B cell (primary cell): ENCODE measurements at regions not wholly inside any gene's neighbourhood (a gene's known extent, or its start where the extent isn't known, plus 50 kb on each side); places are given as distances from the start of the nearest gene placed in this dataset.

Source experiments
- ATAC-seq: fragments of 200-7000 bp; cut with Tn5 transposase; one replicate; pipeline ENCODE4 v1.10.0; 2021; ENCODE audit warnings: low read depth, mild to moderate bottlenecking, moderate number of reproducible peaks, moderate library complexity
- CTCF ChIA-PET: fragments of 350-600 bp; sonication (Branson Sonifier 250); formaldehyde crosslinking; loops from one replicate; lab custom pipeline; 2021; ENCODE audit warnings: antibody characterized with exemption, inconsistent platforms; lab: Charles Lee
- POLR2A ChIA-PET: fragments of 350-600 bp; sonication (Branson Sonifier 250); formaldehyde crosslinking; loops from one replicate; lab custom pipeline; 2021; ENCODE audit warnings: antibody characterized with exemption; lab: Charles Lee
- DNase-seq: peaks from one replicate; pipeline ENCODE4 v3.0.0; 2013
- H2AFZ ChIP-seq: 2 replicates; pipeline ENCODE4 v1.6.1; 2012; ENCODE audit warnings: mild to moderate bottlenecking, low read depth, low read length; ENCODE audit not compliant: insufficient read depth, poor library complexity, severe bottlenecking
- H3K27ac ChIP-seq, 2 donors: 1 replicate in 1 of 2; 2 replicates in 1 of 2; pipeline ENCODE4 v1.5.1; 2012 to 2013; ENCODE audit warnings: low read length in 2 of 2, mild to moderate bottlenecking in 2 of 2, moderate library complexity in 1 of 2
- H3K27me3 ChIP-seq, 4 experiments: fragments of 200-600 bp in 1 of 4; sonication (generic) in 1 of 4; replicated peaks in 1 of 4; 1 replicate in 2 of 4; 2 replicates in 2 of 4; pipeline versions ENCODE4 v1.6.1 to v1.7.0; 2013 to 2016; ENCODE audit warnings: low read length in 3 of 4, mild to moderate bottlenecking in 2 of 4, mixed read lengths in 1 of 4, moderate library complexity in 1 of 4; ENCODE audit not compliant: insufficient read depth in 4 of 4, control insufficient read depth in 3 of 4; ENCODE audit errors: control extremely low read depth in 1 of 4
- H3K36me3 ChIP-seq, 2 experiments: replicated peaks in 1 of 2; 1 replicate in 1 of 2; 2 replicates in 1 of 2; pipeline versions ENCODE4 v1.6.1 to v1.7.1; 2013; ENCODE audit warnings: low read length in 1 of 2; ENCODE audit not compliant: insufficient read depth in 2 of 2, control insufficient read depth in 1 of 2; ENCODE audit errors: control extremely low read depth in 1 of 2, extremely low read depth in 1 of 2
- H3K4me1 ChIP-seq, 2 donors: fragments of 200-600 bp in 1 of 2; sonication (generic) in 1 of 2; 1 replicate in 1 of 2; 2 replicates in 1 of 2; pipeline versions ENCODE4 v1.5.1 to v1.6.1; 2013 to 2017; ENCODE audit warnings: low read length in 2 of 2; ENCODE audit not compliant: control insufficient read depth in 2 of 2, insufficient read depth in 2 of 2
- H3K4me2 ChIP-seq: replicated peaks from 2 replicates; pipeline ENCODE3; 2012; ENCODE audit warnings: mild to moderate bottlenecking, low read depth, low read length; ENCODE audit not compliant: poor library complexity, severe bottlenecking
- H3K4me3 ChIP-seq, 5 experiments: fragments of 200-600 bp in 1 of 5; sonication (generic) in 1 of 5; 1 replicate in 3 of 5; 2 replicates in 2 of 5; pipeline versions ENCODE4 v1.5.1 to v1.7.0; 2011 to 2016; ENCODE audit warnings: low read length in 4 of 5, mild to moderate bottlenecking in 4 of 5, low read depth in 2 of 5, control low read depth in 1 of 5, moderate library complexity in 1 of 5; ENCODE audit not compliant: insufficient read depth in 1 of 5; ENCODE audit errors: control extremely low read depth in 1 of 5, extremely low read depth in 1 of 5
- H3K79me2 ChIP-seq: fragments of 200-600 bp; sonication (generic); one replicate; pipeline ENCODE4 v1.6.0; 2016; ENCODE audit warnings: low read length; ENCODE audit not compliant: control insufficient read depth, insufficient read depth
- H3K9ac ChIP-seq: fragments of 200-600 bp; sonication (generic); 2 replicates; pipeline ENCODE4 v1.6.1; 2017; ENCODE audit warnings: mild to moderate bottlenecking, low read length, moderate library complexity
- H3K9me3 ChIP-seq, 3 donors: one replicate each; pipeline versions ENCODE4 v1.6.1 to v1.7.1; 2013; ENCODE audit warnings: low read length in 2 of 3; ENCODE audit not compliant: control insufficient read depth in 2 of 3, insufficient read depth in 1 of 3; ENCODE audit errors: control extremely low read depth in 1 of 3
- H4K20me1 ChIP-seq: 2 replicates; pipeline ENCODE4 v1.6.0; 2012; ENCODE audit warnings: mild to moderate bottlenecking, low read length; ENCODE audit not compliant: insufficient read depth, control insufficient read depth, poor library complexity, severe bottlenecking
- H3K27ac Mint-ChIP-seq: one replicate; pipeline ENCODE4 v1.8.0; 2021; ENCODE audit warnings: mixed read lengths
- H3K27me3 Mint-ChIP-seq: one replicate; pipeline ENCODE4 v1.8.0; 2021; ENCODE audit warnings: mixed read lengths
- H3K4me1 Mint-ChIP-seq: one replicate; pipeline ENCODE4 v1.8.0; 2021; ENCODE audit warnings: mixed read lengths
- H3K4me3 Mint-ChIP-seq: one replicate; pipeline ENCODE4 v1.8.0; 2021; ENCODE audit warnings: mixed read lengths
- H3K9me3 Mint-ChIP-seq: one replicate; pipeline ENCODE4 v1.8.0; 2022; ENCODE audit warnings: mixed read lengths; ENCODE audit not compliant: insufficient read depth
- EZH2 ChIP-seq: IDR thresholded peaks from 2 replicates; pipeline ENCODE4 v1.6.1; 2012; ENCODE audit warnings: borderline replicate concordance, low read depth, mild to moderate bottlenecking, moderate library complexity, low read length; ENCODE audit not compliant: insufficient read depth, poor library complexity, severe bottlenecking
- WGBS: methylation state at CpG from one replicate; pipeline ENCODE4 v1.1.5; 2013; ENCODE audit warnings: missing lambda C conversion rate; ENCODE audit not compliant: insufficient coverage; 5-methylcytosine and 5-hydroxymethylcytosine counted together
- intact Hi-C: fragments of 100-400 bp; cut with micrococcal nuclease; formaldehyde crosslinking; loops from one replicate; pipeline ENCODE4 v1.10.0; 2022
- TF ChIP-seq, protein P1 (sequence below): fragments of 200-600 bp; IDR thresholded peaks from one replicate; pipeline ENCODE4 v1.8.0; 2022; ENCODE audit warnings: antibody characterized with exemption, mild to moderate bottlenecking

GRCh38 chr1:101438359-101438758 is 201.5 kb downstream of the S1PR1 start:
- intact Hi-C loops, result loop anchor here (1.0 kb wide), 3 partner anchors 81 to 517 kb away; no protein-coding TSS in a partner anchor
- CTCF ChIA-PET, result interaction anchor here (0.7 to 4.2 kb wide), 16 partner anchors 8 to 518 kb away, joined by 3 to 60 read pairs (median 4); no protein-coding TSS in a partner anchor
- H4K20me1 ChIP-seq, result no peaks in the 10 kb centered on the region
- Mint-ChIP-seq H3K27me3 (no peaks in the 10 kb centered on the region), H3K4me3 (no peak overlapping the region), H3K9me3 (no peaks in the 10 kb centered on the region), H3K27ac (no peak overlapping the region), H3K4me1 (peaks cover 27% of the 10 kb centered on the region)
- no peak overlapping the region for H3K9ac ChIP-seq
- no peak for TF ChIP-seq EZH2
- TF ChIP-seq, protein P1, sequence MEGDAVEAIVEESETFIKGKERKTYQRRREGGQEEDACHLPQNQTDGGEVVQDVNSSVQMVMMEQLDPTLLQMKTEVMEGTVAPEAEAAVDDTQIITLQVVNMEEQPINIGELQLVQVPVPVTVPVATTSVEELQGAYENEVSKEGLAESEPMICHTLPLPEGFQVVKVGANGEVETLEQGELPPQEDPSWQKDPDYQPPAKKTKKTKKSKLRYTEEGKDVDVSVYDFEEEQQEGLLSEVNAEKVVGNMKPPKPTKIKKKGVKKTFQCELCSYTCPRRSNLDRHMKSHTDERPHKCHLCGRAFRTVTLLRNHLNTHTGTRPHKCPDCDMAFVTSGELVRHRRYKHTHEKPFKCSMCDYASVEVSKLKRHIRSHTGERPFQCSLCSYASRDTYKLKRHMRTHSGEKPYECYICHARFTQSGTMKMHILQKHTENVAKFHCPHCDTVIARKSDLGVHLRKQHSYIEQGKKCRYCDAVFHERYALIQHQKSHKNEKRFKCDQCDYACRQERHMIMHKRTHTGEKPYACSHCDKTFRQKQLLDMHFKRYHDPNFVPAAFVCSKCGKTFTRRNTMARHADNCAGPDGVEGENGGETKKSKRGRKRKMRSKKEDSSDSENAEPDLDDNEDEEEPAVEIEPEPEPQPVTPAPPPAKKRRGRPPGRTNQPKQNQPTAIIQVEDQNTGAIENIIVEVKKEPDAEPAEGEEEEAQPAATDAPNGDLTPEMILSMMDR, result peak; percentile 19
- 47% methylated on average over 2 of the region's 3 CpGs for WGBS
- ATAC-seq, result peak; percentile 29
- POLR2A ChIA-PET, result interaction anchor here (0.6 to 1.0 kb wide), 2 partner anchors 129 to 292 kb away, joined by 4 to 5 read pairs; no protein-coding TSS in a partner anchor
- H2AFZ ChIP-seq, result no peak overlapping the region
- no peaks in the 10 kb centered on the region for H3K27me3 ChIP-seq
- H3K4me2 ChIP-seq, result peak overlapping the region; percentile 11
- H3K9me3 ChIP-seq, result peaks cover 0 to 4% (median 0%) of the 10 kb centered on the region in 3 donors
- no peaks in the 10 kb centered on the region for H3K79me2 ChIP-seq
- H3K27ac ChIP-seq, result no peak overlapping the region
- no peak overlapping the region for H3K4me3 ChIP-seq
- H3K4me1 ChIP-seq, result peaks cover 33 to 34% of the 10 kb centered on the region in 2 donors
- H3K36me3 ChIP-seq, result no peaks in the 10 kb centered on the region
- DNase-seq, result peak; percentile 39

DNA sequence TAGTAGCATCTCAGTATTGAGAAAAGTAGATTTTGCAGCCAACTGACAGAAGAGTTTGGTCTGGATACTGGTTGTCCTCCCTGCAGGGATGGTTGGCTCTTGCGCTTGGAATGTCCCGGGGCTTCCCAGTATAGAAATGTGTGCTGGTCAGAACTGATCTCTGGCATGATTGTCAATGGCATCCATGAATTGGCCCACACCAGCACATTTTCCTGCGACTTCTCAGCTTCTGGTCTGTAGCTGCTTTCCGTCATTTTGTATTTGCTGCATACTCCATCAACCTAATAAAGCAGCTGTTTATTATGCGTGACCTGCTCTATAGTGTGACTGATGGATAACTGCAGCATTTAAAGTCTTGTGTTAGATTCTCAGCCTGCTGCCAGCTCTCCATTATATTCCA is 203.7 kb downstream of the S1PR1 start:
- Mint-ChIP-seq H3K4me1 (peaks cover 24% of the 10 kb centered on the region), H3K27ac (no peak overlapping the region), H3K9me3 (no peaks in the 10 kb centered on the region), H3K4me3 (no peak overlapping the region), H3K27me3 (no peaks in the 10 kb centered on the region)
- TF ChIP-seq EZH2, result no peak
- TF ChIP-seq, protein P1, result no peak
- DNase-seq, result no peak
- Histone ChIP-seq H3K4me2 (no peak overlapping the region), H3K27ac (no peak overlapping the region), H3K4me3 (no peak overlapping the region), H3K9ac (no peak overlapping the region), H3K36me3 (no peaks in the 10 kb centered on the region), H3K79me2 (no peaks in the 10 kb centered on the region), H4K20me1 (no peaks in the 10 kb centered on the region), H2AFZ (no peak overlapping the region), H3K9me3 (peaks cover 0 to 4% (median 0%) of the 10 kb centered on the region in 3 donors), H3K4me1 (peaks cover 28 to 30% of the 10 kb centered on the region in 2 donors), H3K27me3 (no peaks in the 10 kb centered on the region)
- WGBS, result 96% methylated on average over 4 of the region's 5 CpGs
- POLR2A ChIA-PET, result no interaction called here
- CTCF ChIA-PET, result interaction anchor here (1.2 to 2.3 kb wide), 3 partner anchors 82 to 522 kb away, joined by 3 to 13 read pairs (median 5); no protein-coding TSS in a partner anchor
- intact Hi-C loops, result no loop called here
- no peak for ATAC-seq
